IgD-negative memory B cell (primary cell): ENCODE measurements at regions not wholly inside any gene's neighbourhood (a gene's known extent, or its start where the extent isn't known, plus 50 kb on each side); places are given as distances from the start of the nearest gene placed in this dataset.
"Not testable (repeated sequence)": the region's sequence is repeated elsewhere in the genome, so short reads cannot be mapped to it uniquely, and the experiment has no call there.

ENCODE experiments used
- H3K27ac Mint-ChIP-seq, 3 donors: one replicate each; pipeline ENCODE4 v1.8.0; 2020 to 2022; ENCODE audit warnings: mild to moderate bottlenecking in 3 of 3, mixed read lengths in 3 of 3, moderate library complexity in 1 of 3
- H3K27me3 Mint-ChIP-seq: one replicate; pipeline ENCODE4 v1.8.0; 2021; ENCODE audit warnings: mixed read lengths
- H3K36me3 Mint-ChIP-seq: one replicate; pipeline ENCODE4 v1.8.0; 2020; ENCODE audit warnings: mild to moderate bottlenecking, mixed read lengths
- H3K4me1 Mint-ChIP-seq, 3 donors: one replicate each; pipeline ENCODE4 v1.8.0; 2020 to 2022; ENCODE audit warnings: mixed read lengths in 3 of 3, mild to moderate bottlenecking in 1 of 3
- H3K4me3 Mint-ChIP-seq, 4 donors: one replicate each; pipeline ENCODE4 v1.8.0; 2020 to 2022; ENCODE audit warnings: mild to moderate bottlenecking in 4 of 4, mixed read lengths in 4 of 4, moderate library complexity in 3 of 4
- H3K9me3 Mint-ChIP-seq, 3 donors: one replicate each; pipeline ENCODE4 v1.8.0; 2020 to 2021; ENCODE audit warnings: mixed read lengths in 3 of 3, mild to moderate bottlenecking in 1 of 3

- Mint-ChIP-seq H3K4me1 (no peaks in the 10 kb centered on the region), H3K36me3 (no peaks in the 10 kb centered on the region), H3K27ac (no peak overlapping the region), H3K4me3 (no peak overlapping the region), H3K27me3 (no peaks in the 10 kb centered on the region), H3K9me3 (peaks cover 0 to 5% (median 4%) of the 10 kb centered on the region in 3 donors)
Measured at GRCh38 chr21:27323331-27323730, 356.4 kb upstream of the ADAMTS5 start.

DNA sequence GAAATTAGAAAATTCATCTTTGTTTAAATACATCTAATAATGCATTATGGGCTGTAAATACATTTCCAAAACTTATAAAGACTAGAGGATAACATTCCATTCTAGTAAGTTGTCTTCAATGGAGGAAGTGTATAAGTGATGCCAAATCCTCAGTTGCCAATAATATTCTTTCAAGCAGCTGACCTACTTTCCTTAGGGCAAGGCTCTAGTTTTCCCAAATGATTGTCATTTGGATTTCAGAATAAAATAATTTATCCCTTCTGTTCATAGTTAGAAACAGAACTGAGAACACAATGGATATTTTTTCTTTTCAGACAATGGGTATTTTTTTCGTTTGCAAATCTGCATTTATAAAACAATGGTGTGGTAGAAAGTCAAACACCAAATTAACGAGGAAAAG lies 354.9 kb upstream of the ADAMTS5 start:
- H3K36me3 Mint-ChIP-seq: no peaks in the 10 kb centered on the region
- H3K27ac Mint-ChIP-seq: no peak overlapping the region
- H3K4me1 Mint-ChIP-seq: no peaks in the 10 kb centered on the region
- H3K4me3 Mint-ChIP-seq: no peak overlapping the region
- no peaks in the 10 kb centered on the region for H3K27me3 Mint-ChIP-seq
- peaks cover 0 to 5% (median 2%) of the 10 kb centered on the region in 3 donors for H3K9me3 Mint-ChIP-seq

GRCh38 chr21:27320868-27321267 lies 354.0 kb upstream of the ADAMTS5 start:
- Mint-ChIP-seq H3K4me1 (no peaks in the 10 kb centered on the region), H3K27me3 (no peaks in the 10 kb centered on the region), H3K9me3 (peaks cover 0 to 5% (median 2%) of the 10 kb centered on the region in 3 donors), H3K4me3 (no peak overlapping the region), H3K27ac (no peak overlapping the region), H3K36me3 (no peaks in the 10 kb centered on the region)

GRCh38 chr21:27317601-27318000 lies 350.7 kb upstream of the ADAMTS5 start:
- H3K4me3 Mint-ChIP-seq, H3K36me3 Mint-ChIP-seq, H3K27me3 Mint-ChIP-seq: not testable (repeated sequence)

DNA sequence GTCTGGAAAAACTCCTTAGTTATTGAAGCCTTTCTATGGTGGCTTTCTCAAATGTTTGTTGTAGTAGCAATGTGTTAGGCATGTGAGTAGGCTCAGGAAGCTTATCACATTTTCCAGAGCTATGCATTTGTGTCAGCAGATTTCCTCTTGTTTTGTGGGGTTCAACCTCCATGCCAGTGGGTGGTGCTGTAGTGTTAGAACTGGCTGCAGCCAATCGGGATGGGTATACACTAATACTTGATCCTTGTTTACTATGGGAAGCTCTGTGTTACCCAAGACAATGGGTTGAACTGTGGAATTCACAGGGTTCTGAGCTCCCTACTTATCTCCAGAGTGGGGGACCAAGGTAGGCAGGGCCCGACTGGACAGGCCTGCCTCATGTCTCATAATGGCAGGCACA lies 348.5 kb upstream of the ADAMTS5 start:
- Mint-ChIP-seq H3K9me3 (peaks cover 0 to 6% (median 3%) of the 10 kb centered on the region in 3 donors), H3K27me3 (no peaks in the 10 kb centered on the region), H3K4me3 (no peak overlapping the region), H3K4me1 (no peaks in the 10 kb centered on the region), H3K36me3 (no peaks in the 10 kb centered on the region), H3K27ac (no peak overlapping the region)

More at GRCh38 chr21:27317601-27318000, 350.7 kb upstream of the ADAMTS5 start:
- H3K4me1 Mint-ChIP-seq, H3K27ac Mint-ChIP-seq, H3K9me3 Mint-ChIP-seq: not testable (repeated sequence)

DNA sequence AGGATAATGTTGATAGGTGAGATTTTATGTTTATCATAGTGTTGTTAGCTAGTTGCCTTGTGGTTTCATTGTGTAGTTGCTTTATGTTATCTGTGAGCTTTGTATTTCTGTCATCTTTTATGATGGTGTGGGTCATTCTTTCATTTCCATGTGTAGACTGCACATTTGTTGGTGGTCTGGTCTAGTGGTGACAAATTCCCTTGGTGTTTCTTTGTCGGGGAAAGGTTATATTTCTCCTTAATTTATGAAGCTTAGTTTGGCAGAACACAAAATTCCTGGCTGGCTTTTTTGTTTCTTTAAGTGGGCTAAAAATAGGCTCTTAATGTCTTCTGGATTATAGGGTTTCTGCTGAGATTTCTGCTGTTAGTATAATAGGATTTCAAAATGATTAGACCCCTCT lies 347.2 kb upstream of the ADAMTS5 start:
- Mint-ChIP-seq H3K36me3 (no peaks in the 10 kb centered on the region), H3K4me1 (no peaks in the 10 kb centered on the region), H3K27me3 (no peaks in the 10 kb centered on the region), H3K4me3 (no peak overlapping the region), H3K27ac (no peak overlapping the region), H3K9me3 (peaks cover 0 to 6% (median 2%) of the 10 kb centered on the region in 3 donors)

DNA sequence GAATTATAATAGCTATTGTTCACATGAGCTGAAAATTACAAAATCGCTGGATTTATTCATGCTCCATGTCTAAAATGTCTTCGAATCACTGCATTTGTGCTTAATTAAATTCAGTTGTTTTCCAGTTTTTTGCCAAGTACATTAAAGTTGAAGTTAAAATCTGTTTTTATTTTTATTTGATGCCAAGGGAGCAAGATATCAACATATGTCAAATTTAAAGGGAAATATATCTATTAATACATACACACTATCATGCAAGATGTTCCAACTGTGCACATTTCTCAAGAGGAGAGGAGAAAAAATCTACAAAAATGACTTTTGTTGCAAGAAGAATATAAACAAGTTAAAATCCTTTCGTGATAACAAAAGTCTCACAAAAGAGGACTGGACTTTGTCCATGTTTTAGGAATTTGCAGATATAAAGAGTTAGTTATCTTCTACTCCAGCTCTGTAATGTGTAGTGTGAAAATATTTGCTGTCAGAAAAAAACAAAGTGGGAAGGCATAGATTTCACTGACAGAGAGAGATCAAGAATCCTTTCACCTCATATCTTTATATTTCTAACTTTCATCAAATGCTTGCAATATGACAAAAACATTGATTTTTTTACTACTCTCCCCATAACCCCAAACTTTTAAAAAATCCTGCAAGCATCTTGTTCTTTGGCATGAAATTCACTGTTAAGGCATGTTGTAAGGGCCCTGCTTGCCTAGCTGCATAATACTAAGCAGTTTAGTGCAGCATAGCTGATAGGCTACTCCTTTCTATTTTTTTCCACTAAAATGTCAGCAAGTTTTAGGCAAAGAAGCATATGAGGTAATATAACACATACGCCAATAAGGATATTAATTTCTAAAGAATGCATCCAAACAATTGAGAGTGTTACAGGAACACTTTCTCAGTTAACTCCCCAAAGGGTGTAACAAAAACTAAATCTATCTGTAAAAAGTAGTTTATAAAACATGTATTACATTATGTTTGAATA lies 340.2 kb upstream of the ADAMTS5 start:
- Mint-ChIP-seq H3K27me3 (no peaks in the 10 kb centered on the region), H3K4me3 (no peak overlapping the region), H3K9me3 (peaks cover 2 to 10% (median 8%) of the 10 kb centered on the region in 3 donors), H3K4me1 (peaks cover 0 to 3% (median 0%) of the 10 kb centered on the region in 3 donors), H3K27ac (no peak overlapping the region), H3K36me3 (no peaks in the 10 kb centered on the region)

- Mint-ChIP-seq H3K9me3 (peaks cover 2 to 8% (median 8%) of the 10 kb centered on the region in 3 donors), H3K4me1 (peaks cover 0 to 3% (median 0%) of the 10 kb centered on the region in 3 donors), H3K4me3 (no peak overlapping the region), H3K27ac (no peak overlapping the region), H3K27me3 (no peaks in the 10 kb centered on the region), H3K36me3 (no peaks in the 10 kb centered on the region)
Measured at GRCh38 chr21:27306206-27306605, 339.3 kb upstream of the ADAMTS5 start.

DNA sequence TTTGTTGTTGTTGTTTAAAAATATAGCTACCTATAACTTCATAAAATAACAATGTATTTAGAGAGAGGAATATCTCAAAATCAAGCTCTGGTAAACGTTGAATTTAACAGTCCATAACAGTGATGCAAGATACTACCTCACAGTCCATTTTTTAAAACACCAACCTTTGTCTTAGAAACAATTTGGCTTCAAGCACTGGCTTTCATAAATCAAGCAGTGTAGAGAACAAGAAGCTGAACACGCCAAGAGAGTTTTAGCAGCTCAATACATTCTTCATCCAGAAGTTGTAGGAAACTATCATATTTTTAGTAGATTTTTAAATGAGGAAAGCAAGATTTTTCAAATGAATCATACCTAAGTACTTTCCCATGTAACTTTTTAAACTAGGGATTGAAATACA lies 334.3 kb upstream of the ADAMTS5 start:
- Mint-ChIP-seq H3K27me3 (no peaks in the 10 kb centered on the region), H3K36me3 (no peaks in the 10 kb centered on the region), H3K9me3 (peaks cover 1 to 16% (median 9%) of the 10 kb centered on the region in 3 donors), H3K4me3 (no peak overlapping the region), H3K4me1 (peaks cover 0 to 2% (median 0%) of the 10 kb centered on the region in 3 donors), H3K27ac (no peak overlapping the region)

DNA sequence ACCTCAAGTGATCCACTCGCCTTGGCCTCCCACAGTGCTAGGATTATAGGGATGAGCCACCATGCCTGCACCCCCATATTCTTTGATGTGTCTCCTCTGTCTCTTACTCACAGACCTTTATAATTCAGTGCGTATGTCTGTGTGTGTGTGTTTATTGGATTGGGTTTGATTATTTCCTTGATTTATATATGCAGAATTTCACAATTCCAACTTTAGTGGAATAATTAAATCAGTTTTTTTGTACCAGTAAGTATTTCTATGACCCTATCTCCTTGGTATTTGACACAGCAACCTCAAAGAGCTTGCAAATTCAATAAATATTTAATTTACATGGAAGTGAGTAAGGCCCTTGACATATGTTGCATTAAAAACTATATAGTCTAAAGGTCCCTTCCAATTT lies 333.9 kb upstream of the ADAMTS5 start:
- Mint-ChIP-seq H3K36me3 (no peaks in the 10 kb centered on the region), H3K4me3 (no peak overlapping the region), H3K4me1 (peaks cover 0 to 2% (median 0%) of the 10 kb centered on the region in 3 donors), H3K9me3 (peaks cover 0 to 18% (median 9%) of the 10 kb centered on the region in 3 donors), H3K27ac (no peak overlapping the region), H3K27me3 (no peaks in the 10 kb centered on the region)

DNA sequence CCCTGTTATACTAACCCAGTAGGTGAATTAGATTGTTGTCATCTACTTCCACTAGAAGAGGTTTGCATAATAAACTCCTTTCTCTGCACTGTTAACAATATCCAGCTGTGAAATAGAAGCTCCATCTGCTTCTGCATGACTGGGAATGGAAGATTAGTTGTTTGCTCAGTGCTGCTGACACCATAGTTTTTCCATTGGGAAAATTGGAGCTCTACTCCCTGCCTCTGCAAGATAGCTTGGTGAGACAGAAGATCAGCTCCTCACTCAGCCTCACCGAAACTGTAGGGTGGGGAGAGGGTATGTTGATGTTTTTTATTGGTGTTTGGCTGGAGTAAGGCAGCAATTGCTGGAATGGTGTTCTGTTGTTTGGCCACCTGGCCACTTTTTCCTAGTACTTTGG lies 331.6 kb upstream of the ADAMTS5 start:
- no peaks in the 10 kb centered on the region for H3K27me3 Mint-ChIP-seq
- no peak overlapping the region for H3K4me3 Mint-ChIP-seq
- H3K27ac Mint-ChIP-seq: no peak overlapping the region
- H3K36me3 Mint-ChIP-seq: no peaks in the 10 kb centered on the region
- peaks cover 2 to 18% (median 5%) of the 10 kb centered on the region in 3 donors for H3K9me3 Mint-ChIP-seq
- no peaks in the 10 kb centered on the region for H3K4me1 Mint-ChIP-seq

DNA sequence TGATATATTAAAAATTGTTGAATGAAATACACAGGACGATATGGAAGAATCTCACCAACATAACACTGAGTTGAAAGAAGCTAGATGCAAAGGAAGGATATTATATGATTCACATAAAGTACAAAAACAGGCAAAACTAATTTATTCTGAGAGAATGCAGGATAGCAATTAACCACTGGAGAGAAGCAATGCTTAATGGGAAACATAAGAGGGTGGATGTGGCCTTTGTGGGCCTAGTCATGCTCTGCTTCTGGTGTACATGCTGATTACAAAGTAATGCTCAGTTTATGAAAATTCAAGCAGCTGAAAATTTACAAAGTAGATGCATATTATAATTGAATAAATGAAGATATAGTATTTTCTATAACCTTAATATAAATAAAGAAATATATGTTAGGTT lies 326.4 kb upstream of the ADAMTS5 start:
- Mint-ChIP-seq H3K27me3 (no peaks in the 10 kb centered on the region), H3K36me3 (no peaks in the 10 kb centered on the region), H3K4me3 (no peak overlapping the region), H3K9me3 (peaks cover 2 to 16% (median 12%) of the 10 kb centered on the region in 3 donors), H3K4me1 (no peaks in the 10 kb centered on the region), H3K27ac (no peak overlapping the region)

DNA sequence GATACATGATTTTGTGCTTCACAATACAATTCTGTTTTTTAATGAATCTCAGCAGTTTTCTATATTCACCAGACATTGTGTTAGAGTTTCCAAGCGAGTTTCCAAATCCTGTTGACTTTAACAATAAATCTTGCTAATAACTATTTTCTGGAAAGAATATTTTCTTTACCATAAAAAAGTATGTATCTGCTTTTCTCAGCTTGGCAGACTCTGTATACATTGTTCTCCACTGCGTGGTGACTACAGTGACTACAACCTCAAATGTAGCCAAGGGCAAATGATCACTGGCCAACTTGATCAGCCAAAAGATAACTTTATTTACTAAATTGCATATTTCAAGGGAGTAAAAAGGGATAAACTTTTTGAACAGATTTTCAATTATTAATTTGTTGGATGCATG lies 325.9 kb upstream of the ADAMTS5 start:
- Mint-ChIP-seq H3K27me3 (no peaks in the 10 kb centered on the region), H3K36me3 (no peaks in the 10 kb centered on the region), H3K27ac (no peak overlapping the region), H3K9me3 (peaks cover 2 to 21% (median 12%) of the 10 kb centered on the region in 3 donors), H3K4me1 (no peaks in the 10 kb centered on the region), H3K4me3 (no peak overlapping the region)

GRCh38 chr21:27292229-27292628 lies 325.3 kb upstream of the ADAMTS5 start:
- Mint-ChIP-seq H3K36me3 (no peaks in the 10 kb centered on the region), H3K4me1 (no peaks in the 10 kb centered on the region), H3K9me3 (peaks cover 2 to 21% (median 12%) of the 10 kb centered on the region in 3 donors), H3K27me3 (no peaks in the 10 kb centered on the region), H3K4me3 (no peak overlapping the region), H3K27ac (no peak overlapping the region)

DNA sequence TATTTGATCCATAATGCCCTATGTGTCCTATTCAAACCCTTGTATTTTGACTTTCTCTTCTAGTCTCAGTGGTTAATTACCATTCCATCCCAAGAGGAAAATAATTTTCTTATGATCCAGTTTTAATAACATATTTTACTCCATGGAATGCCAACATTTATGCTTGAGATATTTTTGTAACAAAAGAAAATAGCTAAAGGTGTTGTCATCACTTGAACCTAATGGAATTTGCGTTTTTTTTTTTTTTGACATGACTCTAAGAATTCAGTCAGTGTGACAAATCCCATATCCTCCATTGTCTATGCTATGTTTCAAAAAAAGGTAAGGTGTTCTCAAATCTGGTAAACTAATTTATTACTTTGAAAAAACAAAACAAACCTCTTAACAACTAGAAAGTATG lies 324.1 kb upstream of the ADAMTS5 start:
- Mint-ChIP-seq H3K4me3 (no peak overlapping the region), H3K27me3 (no peaks in the 10 kb centered on the region), H3K27ac (no peak overlapping the region), H3K36me3 (no peaks in the 10 kb centered on the region), H3K9me3 (peaks cover 4 to 16% (median 13%) of the 10 kb centered on the region in 3 donors), H3K4me1 (no peaks in the 10 kb centered on the region)

DNA sequence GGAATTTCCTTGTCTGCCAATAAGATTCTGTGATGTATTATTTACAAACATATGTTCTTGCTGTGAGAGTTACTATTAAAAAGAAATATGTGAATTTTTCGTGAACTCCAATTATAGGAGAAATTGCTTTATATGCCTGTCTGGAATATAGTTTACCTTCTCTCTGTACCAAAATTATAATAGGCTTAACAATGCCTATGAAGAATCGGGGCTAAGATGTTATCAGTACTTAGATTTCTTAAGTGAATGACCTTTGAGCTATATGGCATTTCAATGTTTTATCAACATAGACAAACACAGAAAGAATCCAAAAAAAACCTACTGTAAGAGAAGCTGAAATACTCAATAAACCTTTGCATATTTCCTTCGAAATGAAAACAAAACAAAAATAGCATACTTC lies 323.1 kb upstream of the ADAMTS5 start:
- Mint-ChIP-seq H3K9me3 (peaks cover 4 to 16% (median 7%) of the 10 kb centered on the region in 3 donors), H3K36me3 (no peaks in the 10 kb centered on the region), H3K4me1 (no peaks in the 10 kb centered on the region), H3K27me3 (no peaks in the 10 kb centered on the region), H3K4me3 (no peak overlapping the region), H3K27ac (no peak overlapping the region)
